HG03342 (cell line): ENCODE measurements at regions not wholly inside any gene's neighbourhood (a gene's known extent, or its start where the extent isn't known, plus 50 kb on each side); places are given as distances from the start of the nearest gene placed in this dataset.
"Not testable (repeated sequence)": the region's sequence is repeated elsewhere in the genome, so short reads cannot be mapped to it uniquely, and the experiment has no call there.

Experiments
- ATAC-seq: cut with Tn5 transposase; IDR thresholded peaks from one replicate; pipeline ENCODE4 v1.9.1; 2021; ENCODE audit warnings: mild to moderate bottlenecking, moderate library complexity; ENCODE audit not compliant: unreplicated experiment

GRCh38 chr9:99472240-99472915 lies 250.3 kb downstream of the SEC61B start:
- ATAC-seq, result peak; percentile 61

- no peak for ATAC-seq
Observed at GRCh38 chr9:99472916-99473245, 250.8 kb downstream of the SEC61B start.

GRCh38 chr9:99474186-99474585 lies 252.1 kb downstream of the SEC61B start:
- ATAC-seq, result no peak

GRCh38 chr9:99475401-99476065 lies 253.5 kb downstream of the SEC61B start:
- no peak for ATAC-seq

- no peak for ATAC-seq
Observed at GRCh38 chr9:99478469-99479027, 256.5 kb downstream of the SEC61B start.

GRCh38 chr9:99479929-99480328 lies 257.8 kb downstream of the SEC61B start:
- no peak for ATAC-seq

- ATAC-seq, result no peak
Observed at GRCh38 chr9:99485459-99485858, 263.4 kb downstream of the SEC61B start.

- ATAC-seq, result no peak
Observed at GRCh38 chr9:99486684-99487083, 264.6 kb downstream of the SEC61B start.

GRCh38 chr9:99488131-99489059 lies 266.3 kb downstream of the SEC61B start:
- no peak for ATAC-seq

- ATAC-seq, result no peak
Observed at GRCh38 chr9:99489060-99489413, 267.0 kb downstream of the SEC61B start.

- no peak for ATAC-seq
Observed at GRCh38 chr9:99490729-99491128, 268.6 kb downstream of the SEC61B start.

- peak; percentile 70 for ATAC-seq
Observed at GRCh38 chr9:99491408-99492158, 269.5 kb downstream of the SEC61B start.

GRCh38 chr9:99497641-99498040 lies 275.6 kb downstream of the SEC61B start:
- ATAC-seq, result no peak

GRCh38 chr9:99498979-99499378 lies 276.9 kb downstream of the SEC61B start:
- ATAC-seq, result not testable (repeated sequence)

GRCh38 chr9:99505936-99506335 lies 283.9 kb downstream of the SEC61B start:
- no peak for ATAC-seq

GRCh38 chr9:99506747-99507348 lies 284.8 kb downstream of the SEC61B start:
- ATAC-seq, result no peak

- ATAC-seq, result no peak
Observed at GRCh38 chr9:99509065-99509745, 287.1 kb downstream of the SEC61B start.

GRCh38 chr9:99509900-99510535 lies 287.9 kb downstream of the SEC61B start:
- ATAC-seq, result peak; percentile 33

GRCh38 chr9:99511723-99512122 lies 289.6 kb downstream of the SEC61B start:
- ATAC-seq, result no peak
